Globus pallidus (tissue), 1 donor: ENCODE measurements at regions not wholly inside any gene's neighbourhood (a gene's known extent, or its start where the extent isn't known, plus 50 kb on each side); places are given as distances from the start of the nearest gene placed in this dataset.

ENCODE experiments used
- DNase-seq: peaks from one replicate; pipeline ENCODE4 v3.0.0-alpha.2; 2015; ENCODE audit warnings: low spot score

- no peak for DNase-seq
Observed at GRCh38 chr13:50195045-50195444, 179.8 kb downstream of the KCNRG start.

GRCh38 chr13:50196118-50196517 lies 180.9 kb downstream of the KCNRG start:
- DNase-seq = no peak

- DNase-seq = no peak
Observed at GRCh38 chr13:50197705-50198104, 182.5 kb downstream of the KCNRG start.

GRCh38 chr13:50198508-50198907 lies 183.3 kb downstream of the KCNRG start:
- DNase-seq = no peak

DNA sequence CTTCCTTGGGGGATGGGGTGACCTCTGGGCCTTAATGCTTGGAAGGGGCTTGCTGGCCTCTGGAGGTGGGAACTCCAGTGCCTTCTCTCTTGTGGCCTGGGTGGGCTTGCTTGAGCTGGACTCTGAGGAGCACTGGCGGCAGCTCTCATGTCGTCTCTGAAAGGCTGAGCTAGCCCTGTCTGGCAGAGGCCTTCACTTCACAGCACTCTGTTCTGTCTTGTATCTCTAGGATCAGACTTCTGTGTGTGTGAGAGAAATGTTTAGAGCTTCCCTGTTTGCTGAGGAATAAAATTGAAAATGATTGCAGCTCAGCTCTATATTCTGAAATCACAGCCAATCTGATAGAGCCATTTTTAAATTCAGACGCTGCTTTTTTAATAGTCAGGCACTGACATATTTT lies 185.3 kb downstream of the KCNRG start:
- DNase-seq = no peak

DNA sequence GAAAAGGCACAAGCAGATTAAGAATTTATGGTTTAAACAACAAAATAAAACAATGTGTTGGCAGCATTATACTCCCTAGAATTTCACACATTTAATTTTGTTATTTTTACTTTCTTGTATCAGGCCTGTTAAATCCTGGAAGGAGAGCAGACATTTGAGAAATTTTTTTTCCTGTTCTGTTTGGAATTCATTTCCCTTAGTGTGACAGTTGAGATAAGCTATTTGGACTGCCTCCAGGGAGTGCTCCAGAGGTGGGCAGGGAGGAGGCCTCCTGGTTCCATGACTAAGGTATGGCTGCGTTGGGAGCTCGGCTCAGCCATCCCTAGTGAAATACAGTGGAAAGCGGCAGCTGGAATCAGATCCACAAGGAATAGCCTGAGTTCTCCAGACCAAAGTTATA lies 185.7 kb downstream of the KCNRG start:
- DNase-seq = no peak

- no peak for DNase-seq
Observed at GRCh38 chr13:50202485-50202884, 187.2 kb downstream of the KCNRG start.

DNA sequence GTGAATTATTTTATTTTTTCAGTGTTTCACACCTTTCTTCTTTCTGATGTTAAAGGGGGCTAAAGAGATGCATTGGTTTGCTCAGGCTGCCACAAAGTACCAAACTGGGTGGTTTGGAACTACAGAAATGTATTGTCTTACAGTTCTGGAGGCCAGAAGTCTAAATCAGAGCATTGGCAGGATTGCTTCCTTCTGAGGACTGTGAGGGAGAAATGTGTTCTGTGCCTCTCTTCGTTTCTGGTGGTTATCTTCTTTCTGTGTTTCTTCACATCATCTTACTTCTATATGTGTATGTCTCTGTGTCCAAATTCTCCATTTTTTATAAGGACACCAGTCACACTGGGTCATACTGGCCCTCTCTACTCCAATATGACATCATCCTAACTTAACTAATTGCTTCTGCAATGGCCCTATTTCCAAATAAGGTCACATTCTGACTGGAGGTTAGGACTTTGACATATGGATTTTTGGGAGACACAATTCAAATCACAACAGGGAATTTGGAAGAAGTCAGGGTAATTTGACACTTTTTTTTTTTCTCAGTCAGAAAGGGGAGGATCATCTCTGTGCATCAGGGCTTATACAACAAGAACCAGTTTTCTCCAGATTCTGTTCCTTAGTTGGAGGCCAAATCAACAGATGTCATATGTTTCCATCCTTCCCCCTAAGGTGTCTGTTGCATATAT lies 188.2 kb downstream of the KCNRG start:
- DNase-seq = no peak

GRCh38 chr13:50205581-50205980 lies 190.3 kb downstream of the KCNRG start:
- no peak for DNase-seq

DNA sequence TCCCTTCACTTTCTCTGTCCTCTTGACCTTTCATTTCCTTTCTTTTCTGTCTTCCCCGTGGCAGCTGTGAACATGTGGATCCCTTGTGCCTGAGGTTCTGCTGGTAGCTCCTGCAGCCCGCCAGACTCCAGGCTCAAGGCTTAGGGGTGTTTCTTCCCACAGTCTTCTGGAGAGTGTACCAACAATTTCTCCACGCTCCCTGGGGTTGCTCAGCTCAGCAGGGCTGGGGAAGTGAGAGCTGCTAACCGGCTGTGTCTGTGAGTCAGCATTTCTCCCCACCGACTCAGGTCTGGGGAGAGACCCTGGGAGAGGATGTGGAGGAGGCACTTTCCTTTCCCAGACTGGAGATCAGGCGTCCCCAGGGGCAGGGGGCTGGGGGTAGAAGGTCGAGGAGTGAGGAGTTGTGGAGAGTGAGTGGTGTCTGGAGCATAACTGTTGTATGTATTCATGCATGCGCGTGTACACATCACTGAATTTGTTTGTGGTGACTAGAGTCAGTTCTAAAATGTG lies 193.6 kb downstream of the KCNRG start:
- DNase-seq = no peak

GRCh38 chr13:50209631-50210030 lies 194.4 kb downstream of the KCNRG start:
- no peak for DNase-seq

DNA sequence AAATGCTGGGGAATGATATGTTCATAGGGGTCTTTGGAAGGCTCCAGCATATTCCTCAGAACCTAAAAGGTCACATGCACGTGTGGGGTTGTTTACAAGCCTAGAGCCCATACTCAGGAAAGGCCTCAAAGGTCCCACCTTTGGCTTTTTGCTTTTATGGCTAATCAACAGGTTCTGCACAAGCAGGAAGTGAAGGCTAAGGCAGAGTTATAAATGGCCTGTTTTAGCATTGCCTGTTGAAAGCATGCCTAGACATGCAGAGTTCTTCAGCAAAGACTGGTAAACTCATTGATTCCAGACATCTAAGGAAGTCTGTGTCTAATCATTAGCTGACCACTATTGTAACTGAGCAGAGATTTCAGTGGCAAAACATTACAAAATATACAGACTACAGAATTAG lies 198.3 kb downstream of the KCNRG start:
- DNase-seq = no peak

DNA sequence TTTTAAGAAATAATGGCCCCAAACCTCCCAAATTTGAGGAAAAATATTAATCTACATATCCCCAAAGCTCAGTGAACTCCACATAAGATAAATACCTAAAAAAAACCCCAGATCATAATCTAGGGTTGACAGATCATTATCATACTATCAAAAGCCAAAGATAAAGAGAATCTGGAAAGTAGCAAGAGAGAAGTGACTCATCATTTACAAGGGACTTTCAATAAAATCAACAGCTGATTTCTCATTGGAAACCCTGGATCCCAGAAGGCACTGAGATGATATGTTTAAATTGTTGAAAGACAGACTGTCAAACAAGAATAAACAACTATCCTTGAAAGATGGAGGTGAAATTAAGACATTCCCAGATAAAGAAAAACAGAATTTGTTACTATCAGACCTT lies 199.3 kb downstream of the KCNRG start:
- DNase-seq = no peak

DNA sequence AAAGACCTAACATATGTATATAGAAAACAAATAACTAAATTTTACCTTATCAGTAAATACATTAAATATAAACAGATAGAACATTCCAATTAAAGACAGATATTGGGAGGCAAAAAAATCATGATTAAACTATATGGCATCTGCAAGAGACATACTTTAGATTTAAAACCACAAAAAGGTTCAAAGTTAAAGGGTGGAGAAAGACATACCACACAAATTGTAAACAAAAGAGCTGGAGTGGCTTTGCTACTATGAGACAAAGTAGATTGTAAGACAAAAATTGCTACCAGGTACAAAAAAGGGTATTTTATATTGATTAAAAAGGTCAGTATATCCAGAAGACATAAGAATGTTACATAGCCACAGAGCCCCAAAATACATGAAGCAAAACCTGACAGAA lies 200.2 kb downstream of the KCNRG start:
- DNase-seq = no peak

DNA sequence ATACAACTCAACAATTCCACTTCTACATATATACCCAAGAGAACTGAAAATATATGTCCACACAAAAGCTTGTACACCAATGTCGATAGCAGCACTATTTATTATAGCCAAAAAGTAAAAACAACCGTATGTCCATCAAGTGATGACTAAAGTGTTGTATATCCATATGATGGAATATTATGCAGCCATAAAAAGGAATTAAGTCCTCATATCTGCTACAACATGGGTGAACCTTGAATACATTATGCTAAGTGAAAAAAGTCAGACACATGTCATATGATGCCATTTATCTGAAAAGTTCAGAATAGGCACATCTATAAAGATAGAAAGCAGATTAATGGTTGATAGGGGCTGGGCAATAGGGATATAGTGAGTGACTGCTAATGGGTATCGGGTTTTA lies 204.5 kb downstream of the KCNRG start:
- DNase-seq = no peak

GRCh38 chr13:50220938-50221337 lies 205.7 kb downstream of the KCNRG start:
- no peak for DNase-seq

- peak; percentile 34 for DNase-seq
Observed at GRCh38 chr13:50222569-50223332, 207.5 kb downstream of the KCNRG start.

- DNase-seq = no peak
Observed at GRCh38 chr13:50224534-50224933, 209.3 kb downstream of the KCNRG start.

DNA sequence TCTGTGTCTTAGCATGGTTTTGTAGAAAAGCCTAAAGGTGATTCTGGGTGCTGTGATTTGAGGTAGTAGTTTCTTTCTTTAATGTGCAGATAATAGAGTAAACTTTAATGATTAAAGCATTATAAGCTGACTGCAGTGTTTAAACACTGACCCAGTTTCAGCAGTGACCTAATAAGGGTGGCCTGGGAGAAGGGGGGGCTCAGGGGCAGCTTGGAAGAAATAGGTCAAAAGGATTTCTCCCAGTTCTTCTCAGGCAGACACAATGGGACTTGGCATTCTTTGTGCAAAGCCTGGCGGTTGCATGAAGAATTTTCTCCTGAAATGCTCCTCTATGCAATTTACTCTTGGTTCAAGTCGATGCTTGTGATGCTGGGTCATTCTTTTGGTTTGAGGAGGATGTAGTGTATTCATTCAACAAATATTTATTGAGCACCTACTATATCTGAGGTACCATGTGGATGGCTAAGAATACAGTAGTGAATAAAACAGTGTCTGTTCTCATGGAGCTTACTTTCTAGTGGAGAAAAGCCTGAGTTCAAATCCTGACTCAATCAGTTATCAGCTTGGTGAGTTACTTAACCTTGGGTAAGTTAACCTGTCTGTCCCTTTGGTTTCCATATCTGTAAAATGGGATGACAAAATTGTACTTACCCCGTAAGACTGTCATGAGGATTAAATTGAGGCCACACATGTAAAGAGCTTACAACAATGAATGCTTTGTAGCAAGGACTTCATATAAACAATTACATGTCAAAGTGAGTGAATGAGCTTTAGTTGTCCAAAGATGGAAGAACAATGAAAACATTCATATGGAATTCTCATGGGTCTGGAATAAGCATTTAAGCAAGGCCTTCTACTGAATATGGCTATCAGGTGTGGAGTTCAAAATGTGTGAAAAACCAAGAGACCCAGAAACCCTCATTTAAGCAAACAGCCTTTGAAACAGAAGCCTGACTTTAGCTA lies 210.2 kb downstream of the KCNRG start:
- DNase-seq = no peak

DNA sequence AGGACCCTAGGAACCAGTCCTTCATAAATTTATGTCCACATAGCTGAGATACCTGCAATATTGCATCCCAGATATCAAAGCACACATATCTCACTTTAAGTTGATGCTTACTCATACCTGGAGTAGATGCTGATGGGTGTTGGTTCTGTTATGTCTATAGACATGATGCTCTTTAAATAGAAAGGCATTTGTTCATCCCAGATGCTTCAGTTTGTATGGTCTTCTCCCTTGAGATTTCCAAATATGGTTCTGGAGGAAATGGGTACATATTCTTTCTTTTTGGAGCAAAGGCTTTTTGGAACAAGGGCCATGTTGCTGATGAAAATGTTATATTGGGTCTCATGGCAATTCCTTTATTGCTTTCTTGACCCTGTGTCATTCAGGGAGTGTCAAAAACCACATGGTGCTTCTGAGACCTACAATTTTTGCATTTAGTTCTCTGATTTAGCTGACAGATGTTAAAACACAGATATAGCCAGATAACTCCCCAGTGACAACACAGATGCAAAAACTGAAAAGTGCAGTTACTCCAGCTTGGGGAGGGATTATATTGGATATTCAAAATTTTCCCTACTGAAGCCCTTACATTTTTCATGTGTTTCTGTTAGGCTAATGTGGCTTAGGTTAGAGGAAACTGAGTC lies 211.4 kb downstream of the KCNRG start:
- no peak for DNase-seq

DNA sequence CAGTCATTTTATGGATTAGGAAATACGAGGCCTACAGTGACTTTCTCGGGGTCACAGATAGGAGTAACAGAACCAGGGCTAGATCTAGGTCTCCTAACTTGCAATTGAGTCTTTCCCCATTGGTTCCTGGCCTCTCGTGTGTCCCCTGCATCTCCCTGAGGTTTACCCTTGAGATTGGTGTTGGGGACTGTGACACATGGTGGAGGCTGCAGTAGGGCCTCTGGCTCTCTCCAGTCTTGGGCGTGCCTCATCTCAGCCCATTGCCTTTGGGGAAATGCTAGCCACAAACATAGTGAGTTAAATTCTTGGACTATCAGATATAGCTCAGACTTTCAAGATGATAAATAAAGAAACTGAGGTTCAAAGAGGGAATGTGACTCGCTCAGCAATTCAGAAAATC lies 212.1 kb downstream of the KCNRG start:
- DNase-seq = no peak

DNA sequence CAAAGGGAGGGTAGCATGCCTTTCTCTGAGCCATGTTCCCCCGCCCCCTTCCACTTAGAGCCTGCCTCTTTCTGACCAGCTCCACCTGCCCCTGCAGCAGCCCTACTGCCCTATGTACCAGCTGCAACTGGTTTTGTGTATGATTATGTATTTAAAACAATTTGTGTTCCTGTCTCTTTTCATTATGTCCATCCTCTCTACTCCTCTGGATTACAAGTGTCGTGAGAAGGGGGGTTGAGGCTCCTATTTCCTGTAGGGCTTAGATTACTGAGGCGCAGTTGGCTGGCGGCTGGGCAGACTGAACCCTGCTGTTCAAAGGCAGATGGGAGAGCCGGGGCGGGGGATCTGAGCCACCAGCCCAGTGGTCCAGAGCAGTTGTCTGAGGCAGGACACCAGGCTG lies 213.3 kb downstream of the KCNRG start:
- no peak for DNase-seq
